ENCODE measurements at regions not wholly inside any gene's neighbourhood (a gene's known extent, or its start where the extent isn't known, plus 50 kb on each side); places are given as distances from the start of the nearest gene placed in this dataset.

GRCh38 chr1:5012249-5012648 is 357.8 kb downstream of the AJAP1 start:
- TF ChIP-seq CTCF (IDR thresholded peaks at IDR 0.05): no peak
- no peak for TF ChIP-seq EZH2phosphoT487 (IDR thresholded peaks at IDR 0.05)
- TF ChIP-seq EZH2 (IDR thresholded peaks at IDR 0.05): no peak

All from neural progenitor cell (in vitro differentiated cells).